ENCODE measurements at regions not wholly inside any gene's neighbourhood (a gene's known extent, or its start where the extent isn't known, plus 50 kb on each side); places are given as distances from the start of the nearest gene placed in this dataset.

- H3K36me3 ChIP-seq (ENCODE audit: control insufficient read depth in 1 of 2, insufficient read depth in 2 of 2, low read length in 2 of 2): no peaks in the 10 kb centered on the region
- H3K9me3 ChIP-seq (ENCODE audit: control insufficient read depth in 1 of 2, low read length in 2 of 2): no peaks in the 10 kb centered on the region
- H3K27ac ChIP-seq (ENCODE audit: low read length): no peak overlapping the region
- H3K4me1 ChIP-seq (ENCODE audit: control insufficient read depth in 1 of 2, insufficient read depth in 2 of 2, low read length in 2 of 2): no peaks in the 10 kb centered on the region
- H3K27me3 ChIP-seq (ENCODE audit: low read depth, low read length): no peaks in the 10 kb centered on the region
- H3K4me3 ChIP-seq (ENCODE audit: low read depth in 1 of 2, low read length in 2 of 2): no peak overlapping the region
Measured at GRCh38 chr5:8953016-8953415, 592.9 kb downstream of the SEMA5A start.

GRCh38 chr5:8953911-8954438, 591.9 kb downstream of the SEMA5A start:
- Histone ChIP-seq H3K27me3 (ENCODE audit: low read depth, low read length) (no peaks in the 10 kb centered on the region), H3K9me3 (ENCODE audit: control insufficient read depth in 1 of 2, low read length in 2 of 2) (no peaks in the 10 kb centered on the region), H3K27ac (ENCODE audit: low read length) (no peak overlapping the region)

GRCh38 chr5:8954801-8955200, 591.1 kb downstream of the SEMA5A start:
- H3K27ac ChIP-seq (ENCODE audit: low read length): no peak overlapping the region
- no peaks in the 10 kb centered on the region for H3K9me3 ChIP-seq (ENCODE audit: control insufficient read depth in 1 of 2, low read length in 2 of 2)

More at GRCh38 chr5:8953911-8954438, 591.9 kb downstream of the SEMA5A start:
- Histone ChIP-seq H3K4me1 (ENCODE audit: control insufficient read depth in 1 of 2, insufficient read depth in 2 of 2, low read length in 2 of 2) (no peaks in the 10 kb centered on the region), H3K36me3 (ENCODE audit: control insufficient read depth in 1 of 2, insufficient read depth in 2 of 2, low read length in 2 of 2) (no peaks in the 10 kb centered on the region), H3K4me3 (ENCODE audit: low read depth in 1 of 2, low read length in 2 of 2) (no peak overlapping the region)

GRCh38 chr5:8956659-8957058, 589.2 kb downstream of the SEMA5A start:
- H3K9me3 ChIP-seq (ENCODE audit: control insufficient read depth in 1 of 2, low read length in 2 of 2): no peaks in the 10 kb centered on the region
- no peaks in the 10 kb centered on the region for H3K36me3 ChIP-seq (ENCODE audit: control insufficient read depth in 1 of 2, insufficient read depth in 2 of 2, low read length in 2 of 2)
- H3K27me3 ChIP-seq (ENCODE audit: low read depth, low read length): no peaks in the 10 kb centered on the region
- H3K4me3 ChIP-seq (ENCODE audit: low read depth in 1 of 2, low read length in 2 of 2): no peak overlapping the region
- H3K27ac ChIP-seq (ENCODE audit: low read length): no peak overlapping the region
- no peaks in the 10 kb centered on the region for H3K4me1 ChIP-seq (ENCODE audit: control insufficient read depth in 1 of 2, insufficient read depth in 2 of 2, low read length in 2 of 2)

More at GRCh38 chr5:8954801-8955200, 591.1 kb downstream of the SEMA5A start:
- H3K4me3 ChIP-seq (ENCODE audit: low read depth in 1 of 2, low read length in 2 of 2): no peak overlapping the region
- H3K36me3 ChIP-seq (ENCODE audit: control insufficient read depth in 1 of 2, insufficient read depth in 2 of 2, low read length in 2 of 2): no peaks in the 10 kb centered on the region
- no peaks in the 10 kb centered on the region for H3K4me1 ChIP-seq (ENCODE audit: control insufficient read depth in 1 of 2, insufficient read depth in 2 of 2, low read length in 2 of 2)
- H3K27me3 ChIP-seq (ENCODE audit: low read depth, low read length): no peaks in the 10 kb centered on the region

GRCh38 chr5:8958602-8959001, 587.3 kb downstream of the SEMA5A start:
- Histone ChIP-seq H3K27ac (ENCODE audit: low read length) (no peak overlapping the region), H3K9me3 (ENCODE audit: control insufficient read depth in 1 of 2, low read length in 2 of 2) (no peaks in the 10 kb centered on the region), H3K4me1 (ENCODE audit: control insufficient read depth in 1 of 2, insufficient read depth in 2 of 2, low read length in 2 of 2) (no peaks in the 10 kb centered on the region), H3K4me3 (ENCODE audit: low read depth in 1 of 2, low read length in 2 of 2) (no peak overlapping the region), H3K36me3 (ENCODE audit: control insufficient read depth in 1 of 2, insufficient read depth in 2 of 2, low read length in 2 of 2) (no peaks in the 10 kb centered on the region), H3K27me3 (ENCODE audit: low read depth, low read length) (no peaks in the 10 kb centered on the region)

- Histone ChIP-seq H3K4me3 (ENCODE audit: low read depth in 1 of 2, low read length in 2 of 2) (no peak overlapping the region), H3K36me3 (ENCODE audit: control insufficient read depth in 1 of 2, insufficient read depth in 2 of 2, low read length in 2 of 2) (no peaks in the 10 kb centered on the region), H3K27me3 (ENCODE audit: low read depth, low read length) (no peaks in the 10 kb centered on the region), H3K27ac (ENCODE audit: low read length) (no peak overlapping the region), H3K4me1 (ENCODE audit: control insufficient read depth in 1 of 2, insufficient read depth in 2 of 2, low read length in 2 of 2) (no peaks in the 10 kb centered on the region), H3K9me3 (ENCODE audit: control insufficient read depth in 1 of 2, low read length in 2 of 2) (no peaks in the 10 kb centered on the region)
Measured at GRCh38 chr5:8961219-8961618, 584.7 kb downstream of the SEMA5A start.

- Histone ChIP-seq H3K4me1 (ENCODE audit: control insufficient read depth in 1 of 2, insufficient read depth in 2 of 2, low read length in 2 of 2) (no peaks in the 10 kb centered on the region), H3K4me3 (ENCODE audit: low read depth in 1 of 2, low read length in 2 of 2) (no peak overlapping the region), H3K27ac (ENCODE audit: low read length) (no peak overlapping the region), H3K9me3 (ENCODE audit: control insufficient read depth in 1 of 2, low read length in 2 of 2) (peaks cover 0 to 3% of the 10 kb centered on the region in 2 donors), H3K27me3 (ENCODE audit: low read depth, low read length) (no peaks in the 10 kb centered on the region), H3K36me3 (ENCODE audit: control insufficient read depth in 1 of 2, insufficient read depth in 2 of 2, low read length in 2 of 2) (no peaks in the 10 kb centered on the region)
Measured at GRCh38 chr5:8961956-8962355, 583.9 kb downstream of the SEMA5A start.

GRCh38 chr5:8981016-8981415, 564.9 kb downstream of the SEMA5A start:
- Histone ChIP-seq H3K27me3 (ENCODE audit: low read depth, low read length) (no peaks in the 10 kb centered on the region), H3K9me3 (ENCODE audit: control insufficient read depth in 1 of 2, low read length in 2 of 2) (no peaks in the 10 kb centered on the region), H3K27ac (ENCODE audit: low read length) (no peak overlapping the region), H3K4me3 (ENCODE audit: low read depth in 1 of 2, low read length in 2 of 2) (no peak overlapping the region), H3K4me1 (ENCODE audit: control insufficient read depth in 1 of 2, insufficient read depth in 2 of 2, low read length in 2 of 2) (no peaks in the 10 kb centered on the region), H3K36me3 (ENCODE audit: control insufficient read depth in 1 of 2, insufficient read depth in 2 of 2, low read length in 2 of 2) (no peaks in the 10 kb centered on the region)

GRCh38 chr5:8981496-8981895, 564.4 kb downstream of the SEMA5A start:
- Histone ChIP-seq H3K27ac (ENCODE audit: low read length) (no peak overlapping the region), H3K4me3 (ENCODE audit: low read depth in 1 of 2, low read length in 2 of 2) (no peak overlapping the region), H3K27me3 (ENCODE audit: low read depth, low read length) (no peaks in the 10 kb centered on the region), H3K4me1 (ENCODE audit: control insufficient read depth in 1 of 2, insufficient read depth in 2 of 2, low read length in 2 of 2) (no peaks in the 10 kb centered on the region), H3K9me3 (ENCODE audit: control insufficient read depth in 1 of 2, low read length in 2 of 2) (no peaks in the 10 kb centered on the region), H3K36me3 (ENCODE audit: control insufficient read depth in 1 of 2, insufficient read depth in 2 of 2, low read length in 2 of 2) (no peaks in the 10 kb centered on the region)

- Histone ChIP-seq H3K27ac (ENCODE audit: low read length) (no peak overlapping the region), H3K9me3 (ENCODE audit: control insufficient read depth in 1 of 2, low read length in 2 of 2) (no peaks in the 10 kb centered on the region), H3K4me3 (ENCODE audit: low read depth in 1 of 2, low read length in 2 of 2) (no peak overlapping the region), H3K36me3 (ENCODE audit: control insufficient read depth in 1 of 2, insufficient read depth in 2 of 2, low read length in 2 of 2) (no peaks in the 10 kb centered on the region), H3K27me3 (ENCODE audit: low read depth, low read length) (no peaks in the 10 kb centered on the region), H3K4me1 (ENCODE audit: control insufficient read depth in 1 of 2, insufficient read depth in 2 of 2, low read length in 2 of 2) (no peaks in the 10 kb centered on the region)
Measured at GRCh38 chr5:8984386-8984785, 561.5 kb downstream of the SEMA5A start.
